ENCODE measurements at regions not wholly inside any gene's neighbourhood (a gene's known extent, or its start where the extent isn't known, plus 50 kb on each side); places are given as distances from the start of the nearest gene placed in this dataset.
A peak's percentile ranks its signal among the peaks of the same experiment; 100 is the strongest.

GRCh38 chr1:58971629-58972140 lies 187.8 kb upstream of the JUN start:
- H3K9ac ChIP-seq, result no peak overlapping the region
- TF ChIP-seq CTCF (IDR thresholded peaks at IDR 0.05), result no peak
- H3K27me3 ChIP-seq (ENCODE audit: control insufficient read depth, insufficient read depth, low read length), result no peaks in the 10 kb centered on the region
- H3K4me2 ChIP-seq (ENCODE audit: low read length), result no peak overlapping the region
- no peak overlapping the region for H3K27ac ChIP-seq
- no peak overlapping the region for H3K4me3 ChIP-seq (ENCODE audit: low read depth, low read length)
- no peaks in the 10 kb centered on the region for H3K36me3 ChIP-seq (ENCODE audit: control insufficient read depth, insufficient read depth, low read length)
- peaks cover 27% of the 10 kb centered on the region for H3K4me1 ChIP-seq
- no peaks in the 10 kb centered on the region for H3K9me3 ChIP-seq (ENCODE audit: control insufficient read depth, low read length)
- no peaks in the 10 kb centered on the region for H3K79me2 ChIP-seq
- peak overlapping the region; percentile 45 for H2AFZ ChIP-seq

- Histone ChIP-seq H3K4me3 (ENCODE audit: low read depth, low read length) (no peak overlapping the region), H3K4me1 (peaks cover 11% of the 10 kb centered on the region), H3K36me3 (ENCODE audit: control insufficient read depth, insufficient read depth, low read length) (no peaks in the 10 kb centered on the region), H3K9me3 (ENCODE audit: control insufficient read depth, low read length) (no peaks in the 10 kb centered on the region), H3K9ac (no peak overlapping the region), H3K79me2 (no peaks in the 10 kb centered on the region), H2AFZ (no peak overlapping the region), H3K27me3 (ENCODE audit: control insufficient read depth, insufficient read depth, low read length) (no peaks in the 10 kb centered on the region), H3K27ac (no peak overlapping the region), H3K4me2 (ENCODE audit: low read length) (no peak overlapping the region)
- TF ChIP-seq CTCF (IDR thresholded peaks at IDR 0.05), result no peak
Observed at GRCh38 chr1:58975888-58976287, 192.0 kb upstream of the JUN start.

- H3K36me3 ChIP-seq (ENCODE audit: control insufficient read depth, insufficient read depth, low read length), result no peaks in the 10 kb centered on the region
- no peaks in the 10 kb centered on the region for H3K27me3 ChIP-seq (ENCODE audit: control insufficient read depth, insufficient read depth, low read length)
- no peak overlapping the region for H3K4me3 ChIP-seq (ENCODE audit: low read depth, low read length)
- no peaks in the 10 kb centered on the region for H3K79me2 ChIP-seq
- no peak overlapping the region for H3K9ac ChIP-seq
- H3K9me3 ChIP-seq (ENCODE audit: control insufficient read depth, low read length), result no peaks in the 10 kb centered on the region
- peaks cover 11% of the 10 kb centered on the region for H3K4me1 ChIP-seq
- no peak overlapping the region for H3K27ac ChIP-seq
- H2AFZ ChIP-seq, result no peak overlapping the region
- H3K4me2 ChIP-seq (ENCODE audit: low read length), result no peak overlapping the region
- no peak for TF ChIP-seq CTCF (IDR thresholded peaks at IDR 0.05)
Observed at GRCh38 chr1:58976294-58976693, 192.4 kb upstream of the JUN start.

- H3K79me2 ChIP-seq, result no peaks in the 10 kb centered on the region
- no peak overlapping the region for H3K27ac ChIP-seq
- no peak for TF ChIP-seq CTCF (IDR thresholded peaks at IDR 0.05)
- H2AFZ ChIP-seq, result no peak overlapping the region
- no peaks in the 10 kb centered on the region for H3K9me3 ChIP-seq (ENCODE audit: control insufficient read depth, low read length)
- no peak overlapping the region for H3K9ac ChIP-seq
- H3K27me3 ChIP-seq (ENCODE audit: control insufficient read depth, insufficient read depth, low read length), result no peaks in the 10 kb centered on the region
- peaks cover 5% of the 10 kb centered on the region for H3K4me1 ChIP-seq
- H3K36me3 ChIP-seq (ENCODE audit: control insufficient read depth, insufficient read depth, low read length), result no peaks in the 10 kb centered on the region
- no peak overlapping the region for H3K4me3 ChIP-seq (ENCODE audit: low read depth, low read length)
- H3K4me2 ChIP-seq (ENCODE audit: low read length), result no peak overlapping the region
Observed at GRCh38 chr1:58977598-58977997, 193.8 kb upstream of the JUN start.

- H3K4me1 ChIP-seq, result peaks cover 7% of the 10 kb centered on the region
- no peaks in the 10 kb centered on the region for H3K9me3 ChIP-seq (ENCODE audit: control insufficient read depth, low read length)
- no peak for TF ChIP-seq CTCF (IDR thresholded peaks at IDR 0.05)
Observed at GRCh38 chr1:58978096-58978495, 194.2 kb upstream of the JUN start.

More at GRCh38 chr1:58978096-58978495, 194.2 kb upstream of the JUN start:
- Histone ChIP-seq H2AFZ (no peak overlapping the region), H3K4me3 (ENCODE audit: low read depth, low read length) (no peak overlapping the region), H3K9ac (no peak overlapping the region), H3K79me2 (no peaks in the 10 kb centered on the region), H3K27ac (no peak overlapping the region), H3K4me2 (ENCODE audit: low read length) (no peak overlapping the region), H3K27me3 (ENCODE audit: control insufficient read depth, insufficient read depth, low read length) (no peaks in the 10 kb centered on the region), H3K36me3 (ENCODE audit: control insufficient read depth, insufficient read depth, low read length) (no peaks in the 10 kb centered on the region)
